NT2/D1 (cell line): ENCODE measurements at regions not wholly inside any gene's neighbourhood (a gene's known extent, or its start where the extent isn't known, plus 50 kb on each side); places are given as distances from the start of the nearest gene placed in this dataset.

Experiments used
- DNase-seq: peaks from one replicate; pipeline ENCODE4 v3.0.0-alpha.2; 2011; ENCODE audit warnings: low read depth, low spot score
- H3K27me3 ChIP-seq: 2 replicates; pipeline ENCODE4 v1.6.0; 2011; ENCODE audit warnings: mild to moderate bottlenecking; ENCODE audit not compliant: insufficient read length, insufficient read depth
- H3K36me3 ChIP-seq: 2 replicates; pipeline ENCODE4 v1.6.1; 2011; ENCODE audit warnings: mild to moderate bottlenecking, low read length, mixed read lengths; ENCODE audit not compliant: insufficient read depth, insufficient read length
- H3K4me1 ChIP-seq: 2 replicates; pipeline ENCODE4 v1.5.1; 2011; ENCODE audit not compliant: insufficient read depth, insufficient read length
- H3K4me3 ChIP-seq: 2 replicates; pipeline ENCODE4 v1.5.1; 2011; ENCODE audit warnings: low read depth; ENCODE audit not compliant: insufficient read length
- H3K9ac ChIP-seq: 2 replicates; pipeline ENCODE4 v1.6.0; 2011; ENCODE audit warnings: low read depth; ENCODE audit not compliant: insufficient read length
- H3K9me3 ChIP-seq: 2 replicates; pipeline ENCODE4 v1.5.1; 2011; ENCODE audit warnings: mild to moderate bottlenecking, low read length; ENCODE audit not compliant: insufficient read depth
- SUZ12 ChIP-seq: IDR thresholded peaks from 2 replicates; pipeline ENCODE4 v1.6.1; 2011; ENCODE audit not compliant: insufficient read length, insufficient read depth; ENCODE audit errors: extremely low read depth
- YY1 ChIP-seq: IDR thresholded peaks from 2 replicates; pipeline ENCODE4 v1.6.1; 2011; ENCODE audit not compliant: insufficient read length, insufficient read depth
- ZNF274 ChIP-seq: IDR thresholded peaks from 2 replicates; pipeline ENCODE4 v1.6.1; 2011; ENCODE audit warnings: mild to moderate bottlenecking, low read depth, low read length

GRCh38 chr6:43951756-43952675 is 175.2 kb downstream of the MRPL14 start:
- Histone ChIP-seq H3K9ac (no peak overlapping the region), H3K27me3 (no peaks in the 10 kb centered on the region), H3K36me3 (no peaks in the 10 kb centered on the region), H3K4me1 (peaks cover 10% of the 10 kb centered on the region), H3K4me3 (no peak overlapping the region), H3K9me3 (peaks cover 7% of the 10 kb centered on the region; the same call in 1 of the 2 replicates)
- no peak for TF ChIP-seq SUZ12
- TF ChIP-seq ZNF274 = no peak
- TF ChIP-seq YY1 = no peak
- no peak for DNase-seq

- Histone ChIP-seq H3K4me3 (no peak overlapping the region), H3K4me1 (peaks cover 10% of the 10 kb centered on the region), H3K36me3 (no peaks in the 10 kb centered on the region), H3K27me3 (no peaks in the 10 kb centered on the region), H3K9me3 (0 out of 2 replicates have a peak, but pooled peaks cover under 1% of the 10 kb centered on the region), H3K9ac (no peak overlapping the region)
- TF ChIP-seq ZNF274 (no peak), YY1 (no peak), SUZ12 (no peak)
- no peak for DNase-seq
Measured at GRCh38 chr6:43951063-43951755, 176.0 kb downstream of the MRPL14 start.

GRCh38 chr6:43950731-43951062 is 176.6 kb downstream of the MRPL14 start:
- Histone ChIP-seq H3K36me3 (no peaks in the 10 kb centered on the region), H3K9ac (no peak overlapping the region), H3K4me1 (peaks cover 10% of the 10 kb centered on the region), H3K4me3 (no peak overlapping the region), H3K9me3 (0 out of 2 replicates have a peak, but pooled peaks cover under 1% of the 10 kb centered on the region), H3K27me3 (no peaks in the 10 kb centered on the region)
- no peak for DNase-seq
- TF ChIP-seq ZNF274 (no peak), YY1 (no peak), SUZ12 (no peak)

- no peak for DNase-seq
- H3K9ac ChIP-seq = no peak overlapping the region
Measured at GRCh38 chr6:43950051-43950605, 177.1 kb downstream of the MRPL14 start.

GRCh38 chr6:43949551-43949991 is 177.7 kb downstream of the MRPL14 start:
- no peak for DNase-seq
- no peak overlapping the region for H3K9ac ChIP-seq
- 0 out of 2 replicates have a peak, but pooled peaks cover 9% of the 10 kb centered on the region for H3K9me3 ChIP-seq
- TF ChIP-seq ZNF274 (no peak), YY1 (no peak)
- no peak overlapping the region for H3K4me3 ChIP-seq
- H3K4me1 ChIP-seq = peaks cover 10% of the 10 kb centered on the region
- H3K27me3 ChIP-seq = no peaks in the 10 kb centered on the region
- no peaks in the 10 kb centered on the region for H3K36me3 ChIP-seq

More at GRCh38 chr6:43950051-43950605, 177.1 kb downstream of the MRPL14 start:
- H3K9me3 ChIP-seq = 0 out of 2 replicates have a peak, but pooled peaks cover 7% of the 10 kb centered on the region
- TF ChIP-seq ZNF274 = no peak
- no peak for TF ChIP-seq YY1
- TF ChIP-seq SUZ12 = no peak
- no peaks in the 10 kb centered on the region for H3K27me3 ChIP-seq
- peaks cover 10% of the 10 kb centered on the region for H3K4me1 ChIP-seq
- H3K36me3 ChIP-seq = no peaks in the 10 kb centered on the region
- no peak overlapping the region for H3K4me3 ChIP-seq

GRCh38 chr6:43948527-43949485 is 178.4 kb downstream of the MRPL14 start:
- H3K4me3 ChIP-seq = no peak overlapping the region
- H3K4me1 ChIP-seq = peaks cover 8% of the 10 kb centered on the region
- DNase-seq = no peak
- 0 out of 2 replicates have a peak, but pooled peaks cover 9% of the 10 kb centered on the region for H3K9me3 ChIP-seq
- H3K36me3 ChIP-seq = no peaks in the 10 kb centered on the region
- H3K27me3 ChIP-seq = no peaks in the 10 kb centered on the region
- H3K9ac ChIP-seq = no peak overlapping the region
- TF ChIP-seq SUZ12 (no peak), YY1 (no peak), ZNF274 (no peak)
